Testis (tissue), 2 donors: ENCODE measurements at regions not wholly inside any gene's neighbourhood (a gene's known extent, or its start where the extent isn't known, plus 50 kb on each side); places are given as distances from the start of the nearest gene placed in this dataset.

Source experiments
- POLR2A ChIP-seq: fragments of 450-650 bp; IDR thresholded peaks from one replicate; pipeline ENCODE4 v1.6.1; 2017; ENCODE audit warnings: antibody characterized with exemption, mild to moderate bottlenecking, moderate library complexity
- TF ChIP-seq, protein P1 (sequence below), 3 experiments: fragments of 450-650 bp in 2 of 3; fragments of 200-600 bp in 1 of 3; sonication (generic) in 1 of 3; IDR thresholded peaks; one replicate each; pipeline ENCODE4 v1.5.1; 2016 to 2019; ENCODE audit warnings: antibody characterized with exemption in 3 of 3, mild to moderate bottlenecking in 2 of 3, moderate library complexity in 1 of 3

DNA sequence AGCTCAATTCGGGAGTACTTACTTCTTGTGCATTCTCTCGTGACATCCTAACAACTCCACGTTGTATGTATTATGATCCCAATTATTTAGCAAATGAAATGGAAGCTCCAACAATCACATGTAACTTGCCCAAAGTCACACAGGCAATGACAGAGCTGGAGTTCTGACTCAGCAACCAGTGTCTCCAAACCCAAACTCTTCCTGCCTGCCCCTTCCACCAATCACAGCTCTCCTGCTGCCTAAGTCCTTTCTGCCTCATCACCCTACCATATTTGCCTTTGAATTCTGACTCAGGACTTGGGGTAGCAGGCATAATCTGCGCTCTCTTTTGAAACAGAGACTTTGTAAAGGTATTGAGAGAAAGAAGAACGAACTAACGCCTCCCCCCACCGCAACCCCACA is 245.2 kb upstream of the MAF start:
- TF ChIP-seq, protein P1, sequence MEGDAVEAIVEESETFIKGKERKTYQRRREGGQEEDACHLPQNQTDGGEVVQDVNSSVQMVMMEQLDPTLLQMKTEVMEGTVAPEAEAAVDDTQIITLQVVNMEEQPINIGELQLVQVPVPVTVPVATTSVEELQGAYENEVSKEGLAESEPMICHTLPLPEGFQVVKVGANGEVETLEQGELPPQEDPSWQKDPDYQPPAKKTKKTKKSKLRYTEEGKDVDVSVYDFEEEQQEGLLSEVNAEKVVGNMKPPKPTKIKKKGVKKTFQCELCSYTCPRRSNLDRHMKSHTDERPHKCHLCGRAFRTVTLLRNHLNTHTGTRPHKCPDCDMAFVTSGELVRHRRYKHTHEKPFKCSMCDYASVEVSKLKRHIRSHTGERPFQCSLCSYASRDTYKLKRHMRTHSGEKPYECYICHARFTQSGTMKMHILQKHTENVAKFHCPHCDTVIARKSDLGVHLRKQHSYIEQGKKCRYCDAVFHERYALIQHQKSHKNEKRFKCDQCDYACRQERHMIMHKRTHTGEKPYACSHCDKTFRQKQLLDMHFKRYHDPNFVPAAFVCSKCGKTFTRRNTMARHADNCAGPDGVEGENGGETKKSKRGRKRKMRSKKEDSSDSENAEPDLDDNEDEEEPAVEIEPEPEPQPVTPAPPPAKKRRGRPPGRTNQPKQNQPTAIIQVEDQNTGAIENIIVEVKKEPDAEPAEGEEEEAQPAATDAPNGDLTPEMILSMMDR (IDR thresholded peaks at IDR 0.05) = no peak
- TF ChIP-seq POLR2A = no peak
